ENCODE measurements at regions not wholly inside any gene's neighbourhood (a gene's known extent, or its start where the extent isn't known, plus 50 kb on each side); places are given as distances from the start of the nearest gene placed in this dataset.

GRCh38 chr13:58680115-58680514, 1048.6 kb downstream of the PCDH17 start:
- Mint-ChIP-seq H3K27ac (no peak overlapping the region), H3K4me3 (no peak overlapping the region), H3K27me3 (no peaks in the 10 kb centered on the region), H3K4me1 (no peaks in the 10 kb centered on the region), H3K9me3 (ENCODE audit: insufficient read depth) (peaks cover 9% of the 10 kb centered on the region)
- no peak overlapping the region for H2AFZ ChIP-seq (ENCODE audit: insufficient read depth, low read depth, low read length, poor library complexity, severe bottlenecking)
- H3K36me3 ChIP-seq (replicated peaks in 1 of 2; ENCODE audit: control extremely low read depth in 1 of 2, control insufficient read depth in 1 of 2, extremely low read depth in 1 of 2, insufficient read depth in 2 of 2, low read length in 1 of 2): no peaks in the 10 kb centered on the region
- no peaks in the 10 kb centered on the region for H3K27me3 ChIP-seq (replicated peaks in 1 of 4; ENCODE audit: control extremely low read depth in 1 of 4, control insufficient read depth in 3 of 4, insufficient read depth in 4 of 4, low read length in 3 of 4)
- intact Hi-C loops (cut with micrococcal nuclease): no loop called here
- no peaks in the 10 kb centered on the region for H4K20me1 ChIP-seq (ENCODE audit: control insufficient read depth, insufficient read depth, low read length, poor library complexity, severe bottlenecking)
- H3K4me1 ChIP-seq (ENCODE audit: control insufficient read depth in 2 of 2, insufficient read depth in 2 of 2, low read length in 2 of 2): no peaks in the 10 kb centered on the region
- no peak overlapping the region for H3K4me3 ChIP-seq (ENCODE audit: control extremely low read depth in 1 of 5, extremely low read depth in 1 of 5, insufficient read depth in 1 of 5, low read depth in 2 of 5, low read length in 4 of 5)
- ChIA-PET CTCF (no interaction called here), POLR2A (no interaction called here)
- no peaks in the 10 kb centered on the region for H3K9me3 ChIP-seq (ENCODE audit: control extremely low read depth in 1 of 3, control insufficient read depth in 2 of 3, insufficient read depth in 1 of 3, low read length in 2 of 3)
- 70% methylated on average over 3 of the region's 4 CpGs for WGBS (ENCODE audit: insufficient coverage)
- no peak for DNase-seq
- no peak overlapping the region for H3K27ac ChIP-seq (ENCODE audit: low read length in 2 of 2)
- H3K79me2 ChIP-seq (ENCODE audit: control insufficient read depth, insufficient read depth, low read length): no peaks in the 10 kb centered on the region
- no peak for ATAC-seq (ENCODE audit: low read depth)
- H3K9ac ChIP-seq (ENCODE audit: low read length): no peak overlapping the region
- TF ChIP-seq CTCF (IDR thresholded peaks at IDR 0.05) (no peak), EZH2 (IDR thresholded peaks at IDR 0.05; ENCODE audit: borderline replicate concordance, insufficient read depth, low read depth, low read length, poor library complexity, severe bottlenecking) (no peak)
- no peak overlapping the region for H3K4me2 ChIP-seq (replicated peaks; ENCODE audit: low read depth, low read length, poor library complexity, severe bottlenecking)

GRCh38 chr13:58682616-58683015, 1051.1 kb downstream of the PCDH17 start:
- Histone ChIP-seq H3K27me3 (replicated peaks in 1 of 4; ENCODE audit: control extremely low read depth in 1 of 4, control insufficient read depth in 3 of 4, insufficient read depth in 4 of 4, low read length in 3 of 4) (no peaks in the 10 kb centered on the region), H3K27ac (ENCODE audit: low read length in 2 of 2) (no peak overlapping the region), H3K9me3 (ENCODE audit: control extremely low read depth in 1 of 3, control insufficient read depth in 2 of 3, insufficient read depth in 1 of 3, low read length in 2 of 3) (no peaks in the 10 kb centered on the region), H3K4me3 (ENCODE audit: control extremely low read depth in 1 of 5, extremely low read depth in 1 of 5, insufficient read depth in 1 of 5, low read depth in 2 of 5, low read length in 4 of 5) (no peak overlapping the region), H2AFZ (ENCODE audit: insufficient read depth, low read depth, low read length, poor library complexity, severe bottlenecking) (no peak overlapping the region), H3K79me2 (ENCODE audit: control insufficient read depth, insufficient read depth, low read length) (no peaks in the 10 kb centered on the region), H3K4me1 (ENCODE audit: control insufficient read depth in 2 of 2, insufficient read depth in 2 of 2, low read length in 2 of 2) (no peaks in the 10 kb centered on the region), H3K36me3 (replicated peaks in 1 of 2; ENCODE audit: control extremely low read depth in 1 of 2, control insufficient read depth in 1 of 2, extremely low read depth in 1 of 2, insufficient read depth in 2 of 2, low read length in 1 of 2) (no peaks in the 10 kb centered on the region), H3K9ac (ENCODE audit: low read length) (no peak overlapping the region), H3K4me2 (replicated peaks; ENCODE audit: low read depth, low read length, poor library complexity, severe bottlenecking) (no peak overlapping the region), H4K20me1 (ENCODE audit: control insufficient read depth, insufficient read depth, low read length, poor library complexity, severe bottlenecking) (no peaks in the 10 kb centered on the region)
- H3K27me3 Mint-ChIP-seq: no peaks in the 10 kb centered on the region
- ATAC-seq (ENCODE audit: low read depth): no peak
- 100% methylated on average over 3 of the region's 4 CpGs for WGBS (ENCODE audit: insufficient coverage)
- no peak overlapping the region for H3K27ac Mint-ChIP-seq
- POLR2A ChIA-PET: no interaction called here
- CTCF ChIA-PET: no interaction called here
- peaks cover 9% of the 10 kb centered on the region for H3K9me3 Mint-ChIP-seq (ENCODE audit: insufficient read depth)
- no peaks in the 10 kb centered on the region for H3K4me1 Mint-ChIP-seq
- no peak for DNase-seq
- intact Hi-C loops (cut with micrococcal nuclease): no loop called here
- H3K4me3 Mint-ChIP-seq: no peak overlapping the region
- TF ChIP-seq CTCF (IDR thresholded peaks at IDR 0.05): no peak
- no peak for TF ChIP-seq EZH2 (IDR thresholded peaks at IDR 0.05; ENCODE audit: borderline replicate concordance, insufficient read depth, low read depth, low read length, poor library complexity, severe bottlenecking)
